Mesenteric fat pad (tissue), 1 donor: ENCODE measurements at regions not wholly inside any gene's neighbourhood (a gene's known extent, or its start where the extent isn't known, plus 50 kb on each side); places are given as distances from the start of the nearest gene placed in this dataset.
"Not testable (repeated sequence)": the region's sequence is repeated elsewhere in the genome, so short reads cannot be mapped to it uniquely, and the experiment has no call there.

Experiments used
- DNase-seq: peaks from one replicate; pipeline ENCODE4 v3.0.0-alpha.2; 2020; ENCODE audit warnings: low spot score
- donor health status: DM: yes; HTN: yes; CAD: no.

DNA sequence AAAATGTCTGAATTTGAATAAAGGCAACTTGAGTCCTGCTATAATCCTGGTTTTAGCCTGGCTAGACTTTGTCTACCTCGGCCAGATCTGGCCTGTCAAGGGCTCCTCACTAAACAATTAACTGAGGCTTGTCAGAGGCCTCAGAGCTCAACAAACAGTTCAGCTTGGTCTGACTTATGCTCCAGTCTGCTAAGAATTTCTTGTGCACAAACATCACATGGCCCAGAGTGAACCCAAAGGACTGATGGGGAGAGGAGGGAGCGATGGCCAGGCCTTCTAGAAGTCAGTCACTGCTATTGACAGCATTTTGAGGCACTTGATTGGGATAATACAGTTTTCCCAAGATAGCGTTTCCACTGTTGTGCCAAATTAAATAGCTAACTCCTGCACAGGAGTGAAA is 555.1 kb upstream of the ID2 start:
- DNase-seq = no peak

DNA sequence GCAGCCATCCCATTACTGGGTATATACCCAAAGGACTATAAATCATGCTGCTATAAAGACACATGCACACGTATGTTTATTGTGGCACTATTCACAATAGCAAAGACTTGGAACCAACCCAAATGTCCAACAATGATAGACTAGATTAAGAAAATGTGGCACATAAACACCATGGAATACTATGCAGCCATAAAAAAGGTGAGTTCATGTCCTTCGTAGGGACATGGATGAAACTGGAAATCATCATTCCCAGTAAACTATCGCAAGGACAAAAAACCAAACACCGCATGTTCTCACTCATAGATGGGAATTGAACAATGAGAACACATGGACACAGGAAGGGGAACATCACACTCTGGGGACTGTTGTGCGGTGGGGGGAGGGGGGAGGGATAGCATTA is 550.4 kb upstream of the ID2 start:
- DNase-seq = not testable (repeated sequence)

DNA sequence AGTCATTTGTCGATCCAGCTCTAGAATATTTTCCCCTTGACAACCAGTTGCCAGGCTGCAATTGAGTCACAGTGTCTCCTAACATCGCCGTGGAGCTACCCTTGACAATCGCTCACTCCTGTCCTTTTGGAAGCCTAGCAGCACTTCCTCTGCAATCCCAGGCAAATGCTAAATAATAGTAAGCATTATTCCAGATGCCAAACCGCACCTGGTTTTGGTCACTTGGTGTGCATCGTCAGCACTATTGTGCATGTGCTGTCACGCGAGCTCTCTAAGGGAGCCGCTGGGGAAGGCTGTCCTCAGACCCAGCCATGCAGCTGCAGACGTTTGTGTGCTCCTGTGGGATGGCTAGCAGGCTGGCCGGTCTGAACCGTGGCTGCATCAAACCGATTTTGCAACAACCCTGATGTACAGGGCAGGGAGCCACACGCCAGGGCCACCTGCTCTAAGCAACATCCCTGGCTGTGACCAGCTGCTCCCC is 549.5 kb upstream of the ID2 start:
- DNase-seq = no peak

DNA sequence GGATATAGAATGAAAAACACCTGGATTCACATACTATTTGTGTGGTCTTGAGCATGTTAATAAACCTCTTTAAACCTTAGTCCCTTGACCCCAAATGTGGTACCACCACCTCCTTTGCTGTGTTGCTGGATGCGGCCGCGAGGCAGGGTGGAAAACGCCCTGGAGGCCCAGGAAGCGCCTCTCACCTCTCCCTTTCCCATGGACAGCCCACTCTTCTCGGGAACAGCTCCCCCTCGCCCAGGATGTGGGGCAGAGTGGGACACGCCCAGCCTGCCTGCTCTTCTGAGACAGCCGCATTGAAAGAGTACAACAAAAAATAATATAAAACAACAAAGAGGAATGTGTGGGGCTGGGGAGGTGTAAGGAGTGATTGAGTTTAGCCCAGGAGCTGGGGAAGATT is 549.0 kb upstream of the ID2 start:
- DNase-seq = no peak

DNA sequence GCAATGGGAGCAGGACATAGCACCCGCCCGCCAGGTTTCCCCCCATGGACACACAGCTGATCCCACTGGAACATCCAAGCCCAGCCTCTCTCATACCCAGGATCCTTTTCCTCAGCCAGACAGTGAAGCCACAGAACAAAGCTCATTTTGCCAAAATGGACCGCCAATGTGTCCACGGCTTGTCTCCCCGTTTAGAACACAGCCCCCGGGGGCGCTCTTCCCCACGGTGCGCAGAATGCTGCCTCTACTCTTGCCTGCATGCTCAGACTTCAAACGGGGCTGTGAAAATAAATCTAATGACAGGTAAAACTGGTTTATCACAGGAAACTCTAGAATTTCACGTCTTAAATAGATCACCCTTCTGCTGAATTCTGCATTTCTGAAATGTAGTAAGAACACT is 548.5 kb upstream of the ID2 start:
- no peak for DNase-seq

DNA sequence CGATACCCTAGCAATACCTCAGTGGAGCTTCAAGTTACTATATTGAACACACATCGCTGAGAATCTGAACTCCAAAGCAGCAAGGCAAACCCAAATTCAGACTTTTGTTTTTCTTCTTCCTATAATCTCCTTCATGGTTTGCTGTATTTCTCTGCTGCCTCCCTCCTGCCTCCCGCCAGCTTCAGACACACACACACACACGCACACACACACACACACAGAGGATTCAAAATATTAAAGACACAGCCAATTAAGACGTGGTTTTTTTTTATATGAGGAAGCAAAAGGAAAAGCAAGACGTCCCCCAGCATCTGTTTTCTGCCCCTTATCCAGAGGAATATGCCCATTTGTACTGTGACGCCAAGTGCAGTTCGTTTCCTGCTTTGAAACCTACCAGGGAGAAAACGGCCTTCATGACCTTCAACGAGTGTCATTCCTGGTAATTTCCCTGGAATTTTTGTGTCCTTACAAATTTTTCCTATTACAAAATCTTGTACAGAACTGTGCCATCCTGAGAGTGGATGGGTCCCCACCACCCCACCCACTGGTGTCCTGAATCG is 547.9 kb upstream of the ID2 start:
- no peak for DNase-seq

DNA sequence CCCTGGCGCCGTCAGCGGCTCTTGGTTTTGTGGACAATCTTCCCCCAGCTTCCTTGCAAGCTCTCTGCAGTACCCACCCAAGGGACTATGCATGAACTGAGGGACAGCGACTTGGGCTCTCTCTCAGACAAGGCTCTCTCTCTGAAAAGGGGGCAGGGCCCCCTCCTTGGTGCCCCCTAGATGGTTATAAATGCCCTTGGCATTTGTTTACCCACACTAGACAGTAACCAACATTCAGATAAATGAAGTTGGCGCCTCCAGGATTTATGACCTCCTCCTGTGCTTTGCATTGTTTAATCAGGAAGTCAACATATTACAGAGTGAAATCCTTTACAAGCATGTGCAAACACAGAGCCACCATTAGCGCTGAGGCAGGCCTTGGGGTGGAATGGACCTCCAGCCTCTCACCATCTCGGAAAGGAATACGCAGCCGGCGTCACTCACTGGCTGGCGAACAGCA is 547.4 kb upstream of the ID2 start:
- no peak for DNase-seq

DNA sequence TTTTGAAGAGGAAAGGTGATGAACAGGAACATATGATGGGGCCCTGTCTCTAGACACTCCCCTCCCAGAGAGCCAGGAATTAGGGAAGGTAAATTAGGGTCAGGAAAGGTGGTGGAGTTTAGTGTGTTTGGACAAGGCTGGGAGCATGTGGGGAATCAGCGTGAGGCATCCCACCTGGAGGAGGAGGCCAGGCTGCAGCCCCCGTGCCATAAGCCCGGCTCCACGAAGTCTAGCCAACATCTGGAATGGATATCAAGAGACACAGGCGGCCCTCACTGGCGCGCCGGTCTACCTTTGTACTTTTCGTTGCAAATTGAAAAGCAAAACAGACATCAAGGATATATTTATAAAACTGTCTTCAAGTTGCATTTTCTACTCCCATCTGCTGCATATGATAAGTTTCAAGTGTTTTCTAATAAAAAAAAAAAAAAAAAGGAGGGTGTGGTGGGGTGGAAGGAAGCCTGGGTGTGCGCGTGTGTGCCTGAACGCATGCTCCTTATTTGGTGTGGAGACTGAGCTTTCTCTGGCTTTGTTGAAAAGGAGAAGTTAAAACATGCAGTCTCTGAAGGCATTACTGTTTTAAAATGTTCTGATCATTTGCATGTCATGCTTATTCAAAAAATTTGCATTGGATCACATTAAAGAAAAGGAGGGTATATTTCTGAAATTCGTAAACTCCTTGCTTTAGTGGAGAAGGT is 546.7 kb upstream of the ID2 start:
- DNase-seq = no peak

DNA sequence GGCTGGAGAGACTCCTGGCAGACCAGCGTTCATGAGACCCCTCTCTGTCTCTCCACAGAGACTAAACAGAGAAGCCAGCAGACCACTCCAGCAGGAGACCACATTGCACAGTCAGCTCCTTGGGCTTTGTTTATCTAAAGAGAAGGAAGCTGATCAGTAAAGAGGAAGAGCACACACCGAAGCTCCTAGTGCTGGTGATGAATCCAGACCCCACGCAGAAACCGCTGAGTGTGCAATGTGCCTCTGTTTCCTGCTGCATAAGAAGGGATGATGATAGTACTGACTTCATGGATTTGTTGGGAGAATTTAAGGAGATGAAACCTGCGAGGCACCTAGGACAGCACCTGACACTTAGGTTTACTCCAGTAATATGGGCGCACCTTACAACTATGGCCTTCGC is 544.1 kb upstream of the ID2 start:
- DNase-seq = no peak

DNA sequence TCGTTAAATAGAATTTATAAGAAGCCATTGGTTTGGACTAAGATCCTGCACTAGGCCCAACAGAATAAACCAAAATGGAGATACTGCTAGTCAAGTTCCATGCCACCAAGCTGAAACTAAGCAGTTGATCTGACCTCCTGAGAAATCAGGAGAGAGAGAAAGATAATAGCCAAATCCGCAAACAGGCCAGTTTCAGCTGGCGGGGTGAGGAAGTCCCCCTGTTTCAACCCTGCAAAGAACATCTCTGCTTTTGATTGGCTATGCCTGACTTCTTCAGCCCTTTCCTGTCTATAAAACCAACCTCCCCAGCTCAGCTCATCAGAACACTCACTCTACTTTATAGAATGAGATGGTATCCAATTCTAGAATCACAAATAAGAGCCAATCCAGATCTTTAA is 543.3 kb upstream of the ID2 start:
- DNase-seq = no peak

DNA sequence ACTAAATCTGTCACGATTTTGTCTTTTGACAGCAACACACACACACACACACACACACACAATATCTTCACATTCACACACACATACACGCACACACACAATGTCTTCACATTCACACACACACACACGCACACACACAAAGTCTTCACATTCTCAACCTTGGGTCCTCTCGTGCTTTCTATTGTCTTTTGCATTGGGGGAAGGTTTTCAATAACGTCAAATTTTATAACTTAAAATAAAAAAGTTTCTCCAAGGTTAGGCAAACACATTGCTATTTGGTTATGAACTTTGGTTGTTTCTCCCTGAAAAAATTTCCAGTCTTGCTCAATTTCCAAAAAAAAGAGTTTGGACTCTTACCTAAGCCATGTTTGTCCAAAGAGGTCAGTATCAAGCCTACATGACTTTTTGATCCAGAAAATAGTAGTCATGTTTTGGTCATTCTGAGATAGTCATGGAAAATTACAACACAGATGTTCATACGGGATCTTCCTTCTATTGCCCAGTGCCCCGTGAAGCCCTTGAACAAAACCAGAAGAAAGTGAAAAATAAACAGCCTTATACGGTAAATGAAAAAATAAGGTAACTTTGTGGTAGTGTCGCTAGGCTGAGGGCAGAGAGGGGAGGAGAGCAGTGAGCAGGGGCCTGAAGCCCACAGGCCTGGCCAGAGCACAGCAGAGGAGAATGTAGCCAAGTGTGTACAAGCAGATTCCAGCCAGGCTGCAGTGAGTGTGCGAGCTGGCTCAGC is 542.8 kb upstream of the ID2 start:
- no peak for DNase-seq

DNA sequence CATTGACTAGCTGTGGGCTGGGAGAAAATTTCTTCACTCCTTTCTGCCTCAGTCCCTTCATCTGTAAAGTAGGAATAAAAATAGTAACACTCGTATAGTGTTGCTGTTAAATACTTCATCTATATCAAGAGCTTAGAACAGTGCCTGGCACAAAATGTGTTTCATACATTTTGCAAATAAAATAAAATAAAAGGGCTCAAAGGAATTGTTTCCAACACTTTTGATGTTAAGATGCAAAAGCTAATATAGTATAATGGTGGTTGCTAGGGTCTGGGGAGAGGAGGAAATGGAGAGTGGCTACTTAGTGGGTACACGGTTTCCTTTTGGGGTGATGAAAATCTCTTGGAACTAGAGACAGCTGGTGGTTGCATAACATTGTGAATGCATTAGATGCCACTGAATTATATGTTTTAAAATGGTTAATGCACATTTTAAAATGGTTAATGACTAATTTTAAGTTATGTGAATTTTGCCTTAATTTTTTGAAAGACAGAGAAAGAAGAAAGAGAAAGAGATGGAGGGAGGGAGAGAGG is 542.1 kb upstream of the ID2 start:
- DNase-seq = no peak

DNA sequence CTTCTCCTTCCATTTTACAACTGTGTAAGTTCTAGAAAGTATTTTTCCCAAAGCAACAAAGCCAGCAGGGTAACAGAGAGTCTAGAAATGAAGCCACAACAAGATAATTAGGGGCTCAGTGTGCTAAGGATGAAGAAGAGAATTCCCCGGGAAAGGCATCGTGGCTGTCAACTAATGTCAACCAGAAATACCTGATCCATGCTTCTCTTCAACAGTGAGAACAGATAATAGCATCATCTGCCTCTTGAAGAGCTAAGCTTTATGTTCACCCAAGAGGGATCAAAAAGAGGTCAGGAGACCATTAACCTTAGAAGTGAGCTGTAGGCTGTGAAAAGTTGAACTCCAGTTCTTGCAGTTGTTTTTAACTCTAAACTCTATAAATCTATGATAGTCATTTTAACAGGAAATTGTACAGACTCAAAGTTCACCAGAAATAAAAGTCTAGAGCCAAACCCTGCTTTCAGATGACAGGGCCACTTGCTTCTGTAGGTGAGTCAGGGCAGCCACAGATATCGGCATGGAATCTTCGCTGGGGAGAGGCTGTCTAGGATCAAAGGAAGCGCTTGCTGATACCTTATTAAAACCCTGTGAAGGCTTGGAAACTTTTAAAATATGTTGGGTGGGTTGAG is 540.7 kb upstream of the ID2 start:
- no peak for DNase-seq

DNA sequence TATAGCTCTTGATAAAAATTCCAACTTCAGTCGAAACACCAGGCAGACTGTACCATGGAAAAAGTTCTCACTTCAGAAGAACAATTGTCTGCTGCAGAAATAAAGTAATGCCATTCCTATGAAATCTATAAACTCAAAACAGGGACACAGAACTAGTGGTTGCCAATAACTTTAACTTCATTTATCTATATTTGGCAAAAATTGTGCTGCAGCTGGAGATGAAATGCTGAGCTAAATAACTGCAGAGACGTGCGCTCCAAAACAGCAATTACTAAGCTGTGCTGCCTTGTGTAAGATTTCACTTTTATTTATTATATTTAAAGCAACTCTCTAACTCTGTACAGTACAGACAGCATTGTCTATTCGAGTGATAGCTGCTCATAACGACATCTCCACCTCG is 540.1 kb upstream of the ID2 start:
- DNase-seq = no peak

DNA sequence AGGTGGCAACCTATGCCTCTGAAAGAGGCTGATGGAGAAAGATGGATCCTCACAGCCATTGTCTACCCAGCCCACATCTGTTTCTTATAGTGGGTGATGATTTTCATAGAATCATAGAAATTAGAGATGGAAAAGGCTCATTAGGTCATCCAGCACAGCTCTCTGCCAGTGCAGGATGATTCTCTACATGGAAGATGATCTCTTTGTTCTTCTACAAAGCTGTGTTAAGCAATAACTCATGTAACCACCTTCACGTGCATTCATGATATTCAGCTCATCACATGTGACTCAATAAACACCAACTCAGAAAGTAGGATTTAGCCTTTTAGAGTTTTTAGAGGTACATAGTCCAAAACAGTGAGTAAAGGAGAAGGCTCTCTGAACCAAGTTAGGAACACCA is 539.4 kb upstream of the ID2 start:
- no peak for DNase-seq

DNA sequence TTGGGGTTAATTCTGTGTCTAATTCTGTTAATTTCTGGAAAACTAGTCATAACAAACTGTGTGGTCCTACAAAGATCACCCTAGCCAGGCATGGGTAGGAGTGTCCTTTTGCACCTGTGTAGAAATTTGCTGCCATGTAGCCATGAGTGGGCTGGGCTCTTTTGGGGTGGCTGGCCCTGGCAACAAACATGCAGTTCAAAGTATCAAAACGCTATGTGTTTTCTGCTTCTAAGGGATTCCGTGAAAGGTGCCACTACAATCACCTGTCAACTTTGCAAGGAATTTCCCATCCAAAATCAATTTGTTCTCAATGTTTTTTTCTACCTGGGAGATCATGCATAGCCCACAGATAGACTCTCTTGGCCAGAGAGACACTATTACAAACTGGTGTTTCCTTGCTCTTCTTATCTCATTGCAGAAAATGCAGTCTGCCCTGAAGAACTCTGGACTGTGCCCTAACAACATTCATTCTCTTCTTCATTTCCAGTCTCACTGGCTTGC is 537.7 kb upstream of the ID2 start:
- DNase-seq = no peak

DNA sequence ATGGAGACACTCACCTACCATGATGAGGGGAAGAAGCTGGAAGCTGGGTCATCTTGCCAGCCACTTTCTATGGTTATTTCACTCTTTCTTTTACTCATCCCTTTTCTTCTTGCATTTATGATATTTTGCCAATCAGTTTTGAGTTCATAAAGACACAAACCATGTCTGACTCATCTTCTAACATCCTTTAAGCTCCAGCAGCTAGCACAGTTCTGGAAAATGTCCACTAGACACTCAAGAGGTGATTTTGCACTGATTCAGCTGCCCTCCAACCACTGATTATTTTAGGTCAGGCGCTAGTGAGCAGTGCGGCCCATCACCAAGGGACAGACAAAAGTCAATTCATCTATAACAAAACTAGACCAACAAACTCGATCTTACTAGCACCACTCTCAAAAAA is 537.1 kb upstream of the ID2 start:
- no peak for DNase-seq

DNA sequence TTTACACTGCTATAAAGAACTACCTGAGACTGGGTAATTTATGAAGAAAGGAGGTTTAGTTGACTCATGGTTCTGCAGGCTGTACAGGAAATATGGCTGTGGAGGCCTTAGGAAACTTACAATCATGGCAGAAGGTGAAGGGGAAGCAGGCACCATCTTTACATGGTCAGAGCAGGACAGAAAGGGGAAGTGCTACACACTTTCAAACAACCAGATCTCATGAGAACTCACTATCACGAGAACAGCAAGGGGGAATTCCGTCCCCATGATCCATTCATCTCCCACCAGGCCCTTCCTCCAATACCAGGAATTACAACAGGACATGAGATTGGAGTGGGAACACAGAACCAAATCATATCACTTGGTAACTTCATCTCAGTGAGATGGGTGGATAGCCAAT is 536.5 kb upstream of the ID2 start:
- not testable (repeated sequence) for DNase-seq

DNA sequence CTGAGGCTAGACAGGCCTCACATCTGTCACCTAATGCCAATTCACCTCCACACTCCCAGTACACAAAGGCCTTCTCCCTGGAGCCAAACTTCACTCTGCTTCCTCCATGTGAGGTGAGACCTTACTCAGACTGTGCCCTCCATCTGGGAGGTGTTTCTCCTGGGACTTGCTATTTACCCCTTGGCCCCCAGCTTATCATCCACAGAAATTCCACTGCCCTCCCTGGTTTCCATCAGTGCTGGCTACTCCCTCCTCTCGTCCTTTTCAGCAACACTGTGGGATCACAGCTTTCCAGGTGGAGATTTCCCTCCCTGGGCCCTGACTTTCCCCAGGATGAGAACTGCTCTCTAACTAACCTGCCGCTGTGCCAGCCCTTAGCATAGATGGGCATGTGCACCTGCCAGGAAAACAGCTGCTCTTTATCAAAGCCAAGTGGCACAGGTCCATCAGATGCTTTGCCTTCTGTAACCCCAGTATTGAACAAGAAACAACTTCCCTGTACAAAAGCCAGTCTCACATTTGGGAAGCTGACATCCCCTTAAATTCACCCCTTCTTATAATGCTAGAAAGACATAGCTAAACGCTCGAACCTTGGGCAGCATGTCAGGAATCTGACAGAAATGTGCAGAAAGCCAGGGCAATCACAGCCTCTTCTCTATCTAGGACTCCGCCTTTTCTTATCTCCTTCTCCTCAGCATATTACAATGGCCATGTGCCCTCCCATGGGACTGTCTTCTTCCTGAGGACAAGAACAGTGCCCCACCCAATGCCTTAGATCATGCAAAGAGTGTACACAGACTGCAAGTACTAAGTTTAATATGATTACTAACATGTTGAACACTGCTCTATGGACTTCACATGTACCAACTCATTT is 535.5 kb upstream of the ID2 start:
- no peak for DNase-seq

DNA sequence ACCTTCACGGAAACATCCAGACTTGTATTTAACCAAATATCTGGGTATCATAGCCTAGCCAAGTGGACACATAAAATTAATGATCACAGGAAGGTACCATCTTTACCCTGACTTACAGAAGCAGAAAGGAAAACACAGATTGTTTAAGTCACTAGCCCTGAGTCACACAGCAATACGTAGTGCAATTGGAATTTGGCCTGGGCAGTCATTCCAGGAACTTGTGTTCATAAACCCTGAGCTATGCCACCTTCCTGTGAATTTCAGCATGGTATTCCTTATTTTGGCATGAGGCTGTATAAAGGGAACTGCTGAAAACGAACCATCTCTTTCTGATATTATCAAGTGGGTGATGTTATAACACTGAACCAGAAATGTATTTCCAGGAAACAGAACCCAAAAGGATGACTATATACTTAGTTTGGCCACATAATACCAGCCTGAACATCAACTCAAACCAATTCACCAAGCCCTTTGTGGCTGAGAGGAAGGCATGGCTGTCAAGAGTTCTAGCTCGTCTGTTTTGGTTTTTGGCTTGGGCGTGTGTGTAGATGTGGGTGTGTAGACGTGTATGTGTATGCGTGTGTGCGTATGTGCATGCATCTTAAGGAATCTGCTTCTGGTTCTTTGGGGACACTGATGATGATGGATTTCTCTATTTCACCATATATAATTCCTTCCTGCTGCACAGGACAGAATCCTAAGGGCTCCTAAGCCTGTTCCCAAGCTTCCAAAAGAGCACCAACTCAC is 533.4 kb upstream of the ID2 start:
- DNase-seq = no peak
